Immature natural killer cell (primary cell): ENCODE measurements at regions not wholly inside any gene's neighbourhood (a gene's known extent, or its start where the extent isn't known, plus 50 kb on each side); places are given as distances from the start of the nearest gene placed in this dataset.
"Not testable (repeated sequence)": the region's sequence is repeated elsewhere in the genome, so short reads cannot be mapped to it uniquely, and the experiment has no call there.

ENCODE experiments used
- DNase-seq, 3 donors: peaks; one replicate each; pipeline ENCODE4 v3.0.0; 2022; ENCODE audit warnings: mixed read lengths in 1 of 3
- H3K27ac Mint-ChIP-seq, 6 donors: one replicate each; pipeline ENCODE4 v1.8.0; 2020; ENCODE audit warnings: mixed read lengths in 6 of 6, mild to moderate bottlenecking in 5 of 6, inconsistent platforms in 4 of 6, moderate library complexity in 3 of 6
- H3K27me3 Mint-ChIP-seq, 3 donors: one replicate each; pipeline ENCODE4 v1.8.0; 2020 to 2021; ENCODE audit warnings: low read depth in 3 of 3, mild to moderate bottlenecking in 3 of 3, mixed read lengths in 3 of 3, moderate library complexity in 3 of 3, inconsistent platforms in 1 of 3
- H3K36me3 Mint-ChIP-seq, 3 donors: one replicate each; pipeline ENCODE4 v1.8.0; 2020; ENCODE audit warnings: mixed read lengths in 3 of 3, inconsistent platforms in 2 of 3, mild to moderate bottlenecking in 2 of 3
- H3K4me1 Mint-ChIP-seq, 2 donors: one replicate each; pipeline ENCODE4 v1.8.0; 2020; ENCODE audit warnings: inconsistent platforms in 2 of 2, mild to moderate bottlenecking in 2 of 2, mixed read lengths in 2 of 2, moderate library complexity in 1 of 2
- H3K4me3 Mint-ChIP-seq, 5 donors: one replicate each; pipeline ENCODE4 v1.8.0; 2020; ENCODE audit warnings: mild to moderate bottlenecking in 5 of 5, mixed read lengths in 5 of 5, inconsistent platforms in 3 of 5, moderate library complexity in 3 of 5
- H3K9me3 Mint-ChIP-seq, 6 donors: one replicate each; pipeline ENCODE4 v1.8.0; 2020; ENCODE audit warnings: mild to moderate bottlenecking in 6 of 6, mixed read lengths in 6 of 6, inconsistent platforms in 4 of 6, moderate library complexity in 3 of 6

- not testable (repeated sequence) for H3K27me3 Mint-ChIP-seq, DNase-seq, H3K36me3 Mint-ChIP-seq, H3K4me1 Mint-ChIP-seq, H3K9me3 Mint-ChIP-seq, H3K4me3 Mint-ChIP-seq
- peak overlapping the region in 1 of 6 donors; percentile 48 for H3K27ac Mint-ChIP-seq
These were observed 59.5 kb upstream of the APOD start for GRCh38 chr3:195643245-195643644.

DNA sequence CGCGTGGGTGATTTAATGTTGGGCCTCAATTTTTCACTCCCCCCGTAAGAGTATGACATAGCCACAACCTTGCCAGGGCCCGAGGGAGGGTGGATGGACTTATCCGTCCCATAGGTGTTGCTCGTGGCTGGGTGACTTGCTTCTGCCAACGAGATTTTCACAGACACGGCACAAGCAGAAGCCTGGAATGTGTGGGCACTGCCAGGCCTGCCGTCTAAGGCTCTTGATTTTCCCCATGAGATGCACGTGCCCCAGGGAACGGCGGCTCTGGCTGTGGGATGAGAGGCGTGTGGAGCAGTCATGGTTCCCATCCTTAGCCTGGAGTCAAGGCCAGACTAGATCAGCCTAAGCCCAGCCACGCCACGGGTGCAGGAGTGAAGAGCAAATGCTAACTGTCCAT is 58.6 kb upstream of the APOD start:
- H3K27ac Mint-ChIP-seq, H3K27me3 Mint-ChIP-seq, H3K36me3 Mint-ChIP-seq, H3K9me3 Mint-ChIP-seq, DNase-seq, H3K4me1 Mint-ChIP-seq, H3K4me3 Mint-ChIP-seq: not testable (repeated sequence)

GRCh38 chr3:195638456-195638855 is 54.7 kb upstream of the APOD start:
- not testable (repeated sequence) for H3K4me1 Mint-ChIP-seq

GRCh38 chr3:195637473-195638233 is 53.9 kb upstream of the APOD start:
- H3K4me3 Mint-ChIP-seq: peak overlapping the region in 1 of 5 donors; percentile 52

More at GRCh38 chr3:195638456-195638855, 54.7 kb upstream of the APOD start:
- H3K4me3 Mint-ChIP-seq, DNase-seq, H3K36me3 Mint-ChIP-seq, H3K9me3 Mint-ChIP-seq, H3K27ac Mint-ChIP-seq, H3K27me3 Mint-ChIP-seq: not testable (repeated sequence)

DNA sequence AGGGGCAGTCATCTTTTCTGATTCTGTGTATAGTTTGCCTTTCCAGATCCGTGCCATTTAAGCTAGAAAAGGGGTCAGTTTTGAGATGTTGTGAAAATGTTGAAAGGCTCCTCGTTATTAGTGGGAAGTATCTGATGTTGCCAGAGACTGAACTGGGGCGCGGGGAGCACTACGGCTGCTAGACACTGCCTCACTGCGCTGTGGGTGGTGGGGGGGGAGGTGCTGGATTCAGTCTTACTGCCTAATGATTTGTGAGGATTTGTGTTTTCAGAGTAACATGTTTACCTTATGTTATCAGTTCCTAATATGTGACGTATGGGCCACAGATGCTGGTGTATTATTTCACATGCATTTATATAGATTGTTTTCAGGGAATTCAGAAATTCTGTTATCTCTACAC is 53.3 kb upstream of the APOD start:
- H3K27ac Mint-ChIP-seq: peak overlapping the region; percentile 29 to 73 (median 44)
- H3K4me1 Mint-ChIP-seq: peaks cover 8 to 11% of the 10 kb centered on the region in 2 donors
- peak overlapping the region in 4 of 5 donors; percentile 39 to 53 (median 50) for H3K4me3 Mint-ChIP-seq
- DNase-seq, H3K36me3 Mint-ChIP-seq, H3K27me3 Mint-ChIP-seq, H3K9me3 Mint-ChIP-seq: not testable (repeated sequence)

More at GRCh38 chr3:195637473-195638233, 53.9 kb upstream of the APOD start:
- not testable (repeated sequence) for H3K4me1 Mint-ChIP-seq, H3K27me3 Mint-ChIP-seq, DNase-seq, H3K9me3 Mint-ChIP-seq, H3K36me3 Mint-ChIP-seq
- peak overlapping the region; percentile 29 to 73 (median 44) for H3K27ac Mint-ChIP-seq

- not testable (repeated sequence) for H3K27me3 Mint-ChIP-seq, H3K36me3 Mint-ChIP-seq, H3K9me3 Mint-ChIP-seq, DNase-seq
- H3K27ac Mint-ChIP-seq: peak overlapping the region in 3 of 6 donors; percentile 48 to 80 (median 71)
- peaks cover 8 to 11% of the 10 kb centered on the region in 2 donors for H3K4me1 Mint-ChIP-seq
- H3K4me3 Mint-ChIP-seq: peak overlapping the region; percentile 30 to 71 (median 66)
These were observed 52.4 kb upstream of the APOD start for GRCh38 chr3:195635898-195636685.

DNA sequence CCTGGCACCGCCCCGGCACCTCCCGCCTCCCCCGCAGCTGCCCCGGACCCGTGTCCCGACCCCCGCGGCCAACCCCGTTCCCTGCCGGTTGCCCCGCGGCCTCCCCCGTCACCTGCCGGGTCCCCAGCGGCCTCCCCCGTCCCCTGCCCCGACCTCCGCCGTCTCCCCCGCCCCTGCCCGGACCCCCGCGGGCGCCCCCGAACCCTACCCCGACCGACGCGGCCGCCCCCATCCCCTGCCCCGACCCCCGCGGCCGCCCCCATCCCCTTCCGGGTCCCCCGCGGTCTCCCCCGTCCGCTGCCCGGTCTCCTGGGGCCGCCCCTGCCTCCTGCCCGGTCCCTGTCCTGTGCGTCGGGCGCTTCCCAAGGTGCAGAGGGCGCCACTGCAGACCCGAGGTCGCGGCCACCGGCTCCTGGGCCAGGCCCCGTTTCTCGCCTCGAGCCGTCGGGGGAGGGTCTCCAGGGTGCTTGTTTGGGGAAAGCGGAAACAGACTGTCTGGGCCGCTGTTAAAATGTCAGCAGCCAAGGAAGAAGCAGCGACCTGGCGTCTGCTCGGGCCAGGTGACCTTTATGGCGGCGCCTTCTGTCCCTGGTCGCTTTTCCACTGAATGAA is 51.6 kb upstream of the APOD start:
- DNase-seq, H3K27me3 Mint-ChIP-seq, H3K4me3 Mint-ChIP-seq, H3K27ac Mint-ChIP-seq, H3K36me3 Mint-ChIP-seq, H3K9me3 Mint-ChIP-seq: not testable (repeated sequence)
- peaks cover 8 to 11% of the 10 kb centered on the region in 2 donors for H3K4me1 Mint-ChIP-seq

- not testable (repeated sequence) for H3K9me3 Mint-ChIP-seq, H3K27me3 Mint-ChIP-seq, H3K36me3 Mint-ChIP-seq, H3K27ac Mint-ChIP-seq
- Mint-ChIP-seq H3K4me1 (peaks cover 8 to 11% of the 10 kb centered on the region in 2 donors), H3K4me3 (peak overlapping the region in 2 of 5 donors; percentile 40 to 62)
- DNase-seq: peak; percentile 54 to 72 (median 58)
These were observed 50.9 kb upstream of the APOD start for GRCh38 chr3:195634426-195635261.
